ENCODE measurements at regions not wholly inside any gene's neighbourhood (a gene's known extent, or its start where the extent isn't known, plus 50 kb on each side); places are given as distances from the start of the nearest gene placed in this dataset.

DNA sequence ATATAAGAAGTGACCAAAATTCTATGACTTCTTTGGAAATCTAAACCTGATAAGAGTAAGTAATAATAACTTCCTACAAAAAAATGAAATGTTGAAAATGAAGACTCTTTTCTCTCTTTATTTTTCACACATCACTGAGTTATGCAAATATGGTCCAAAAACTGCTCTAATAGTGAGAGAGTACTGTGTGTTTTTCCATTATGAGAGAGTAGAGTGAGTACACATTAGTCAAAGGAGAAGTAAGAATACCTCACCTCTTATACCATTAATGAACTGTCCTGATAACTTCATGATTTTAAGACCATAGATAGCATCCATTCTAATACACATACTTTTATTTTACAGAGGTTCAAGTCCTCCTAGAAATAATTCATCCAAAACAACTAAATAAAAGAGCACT, 1310.2 kb downstream of the SI start:
- CTCF ChIA-PET, result no interaction called here
- Mint-ChIP-seq H3K27ac (no peak overlapping the region), H3K9me3 (peaks cover 11 to 33% (median 24%) of the 10 kb centered on the region in 3 donors), H3K4me3 (no peak overlapping the region), H3K27me3 (no peaks in the 10 kb centered on the region), H3K4me1 (no peaks in the 10 kb centered on the region), H3K36me3 (no peaks in the 10 kb centered on the region)
- H3K9me3 ChIP-seq, result no peaks in the 10 kb centered on the region
- ATAC-seq (replicated peaks in 1 of 4) (no peak), DNase-seq (no peak)
- H3K27me3 ChIP-seq (replicated peaks in 1 of 2; ENCODE audit: control insufficient read depth in 2 of 2, extremely low read depth in 1 of 2, insufficient read depth in 2 of 2, low read length in 1 of 2), result no peaks in the 10 kb centered on the region
- no peaks in the 10 kb centered on the region for H3K36me3 ChIP-seq (ENCODE audit: control insufficient read depth in 2 of 2, extremely low read depth in 1 of 2, insufficient read depth in 1 of 2, low read length in 1 of 2)
- H3K27ac ChIP-seq (ENCODE audit: low read length), result no peak overlapping the region
- POLR2A ChIA-PET, result no interaction called here
- no peaks in the 10 kb centered on the region for H3K4me1 ChIP-seq (ENCODE audit: control insufficient read depth in 1 of 2, extremely low read depth in 1 of 2, insufficient read depth in 2 of 2, low read length in 2 of 2)
- H3K4me3 ChIP-seq (ENCODE audit: control insufficient read depth in 1 of 2, extremely low read depth in 1 of 2, low read length in 1 of 2), result no peak overlapping the region

DNA sequence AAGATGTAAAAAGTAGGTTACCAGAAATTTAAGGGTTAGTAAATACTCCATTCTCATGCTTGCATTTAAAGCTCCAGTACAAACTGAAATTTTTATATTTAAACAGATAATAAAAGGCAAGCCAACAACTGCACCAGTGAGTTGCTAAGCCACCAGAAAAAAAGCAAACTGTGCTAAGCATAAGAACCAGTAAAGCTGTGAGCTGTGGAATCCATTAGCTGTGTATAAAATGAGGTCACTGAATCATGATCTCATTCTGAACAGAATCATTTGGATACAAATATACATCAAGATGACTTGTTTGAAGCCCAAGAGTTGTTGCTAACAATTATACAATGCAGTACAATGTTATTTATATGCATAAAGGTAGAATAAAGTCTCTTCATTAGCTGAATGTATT, 1312.2 kb downstream of the SI start:
- no peaks in the 10 kb centered on the region for H3K4me1 Mint-ChIP-seq

DNA sequence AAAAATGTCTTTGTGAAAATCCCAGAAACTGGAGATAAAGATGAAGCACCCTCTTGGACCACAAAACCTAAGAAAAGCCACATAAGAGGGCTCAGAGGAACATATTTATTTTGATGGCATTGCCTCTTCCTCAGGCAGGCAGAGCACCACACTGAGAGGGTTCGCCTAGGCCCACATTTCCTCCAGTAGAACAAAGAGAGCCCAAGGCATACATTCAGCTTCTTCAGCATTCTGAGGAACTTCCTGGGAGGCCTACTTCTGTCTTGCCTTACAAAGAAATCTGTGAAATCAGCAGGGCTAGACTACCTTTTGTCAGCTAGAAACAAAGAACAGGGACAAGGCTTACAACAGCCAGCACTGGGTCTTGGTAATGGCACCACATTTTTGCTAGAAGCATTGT, 1325.3 kb downstream of the SI start:
- ATAC-seq (replicated peaks in 1 of 4) (no peak), DNase-seq (no peak)
- Histone ChIP-seq H3K36me3 (ENCODE audit: control insufficient read depth in 2 of 2, extremely low read depth in 1 of 2, insufficient read depth in 1 of 2, low read length in 1 of 2) (no peaks in the 10 kb centered on the region), H3K4me3 (ENCODE audit: control insufficient read depth in 1 of 2, extremely low read depth in 1 of 2, low read length in 1 of 2) (no peak overlapping the region), H3K27me3 (replicated peaks in 1 of 2; ENCODE audit: control insufficient read depth in 2 of 2, extremely low read depth in 1 of 2, insufficient read depth in 2 of 2, low read length in 1 of 2) (no peaks in the 10 kb centered on the region), H3K27ac (ENCODE audit: low read length) (no peak overlapping the region), H3K9me3 (no peaks in the 10 kb centered on the region), H3K4me1 (ENCODE audit: control insufficient read depth in 1 of 2, extremely low read depth in 1 of 2, insufficient read depth in 2 of 2, low read length in 2 of 2) (no peaks in the 10 kb centered on the region)
- 82% methylated on average over 1 of the region's 1 CpG for WGBS (ENCODE audit: insufficient coverage)
- H3K4me1 Mint-ChIP-seq, result no peaks in the 10 kb centered on the region
- peaks cover 21 to 53% (median 22%) of the 10 kb centered on the region in 3 donors for H3K9me3 Mint-ChIP-seq
- no peaks in the 10 kb centered on the region for H3K36me3 Mint-ChIP-seq
- H3K4me3 Mint-ChIP-seq, result no peak overlapping the region
- H3K27me3 Mint-ChIP-seq, result no peaks in the 10 kb centered on the region
- POLR2A ChIA-PET, result no interaction called here
- H3K27ac Mint-ChIP-seq, result no peak overlapping the region
- CTCF ChIA-PET, result no interaction called here

More for the DNA sequence above, 1312.2 kb downstream of the SI start:
- CTCF ChIA-PET, result no interaction called here
- no peaks in the 10 kb centered on the region for H3K9me3 ChIP-seq
- ATAC-seq (replicated peaks in 1 of 4) (no peak), DNase-seq (no peak)
- no peaks in the 10 kb centered on the region for H3K27me3 Mint-ChIP-seq
- no peaks in the 10 kb centered on the region for H3K36me3 Mint-ChIP-seq
- no peak overlapping the region for H3K4me3 Mint-ChIP-seq
- H3K27ac Mint-ChIP-seq, result no peak overlapping the region
- no peaks in the 10 kb centered on the region for H3K4me1 ChIP-seq (ENCODE audit: control insufficient read depth in 1 of 2, extremely low read depth in 1 of 2, insufficient read depth in 2 of 2, low read length in 2 of 2)
- H3K36me3 ChIP-seq (ENCODE audit: control insufficient read depth in 2 of 2, extremely low read depth in 1 of 2, insufficient read depth in 1 of 2, low read length in 1 of 2), result no peaks in the 10 kb centered on the region
- peaks cover 4 to 21% (median 15%) of the 10 kb centered on the region in 3 donors for H3K9me3 Mint-ChIP-seq
- POLR2A ChIA-PET, result no interaction called here
- H3K27me3 ChIP-seq (replicated peaks in 1 of 2; ENCODE audit: control insufficient read depth in 2 of 2, extremely low read depth in 1 of 2, insufficient read depth in 2 of 2, low read length in 1 of 2), result no peaks in the 10 kb centered on the region
- no peak overlapping the region for H3K27ac ChIP-seq (ENCODE audit: low read length)
- H3K4me3 ChIP-seq (ENCODE audit: control insufficient read depth in 1 of 2, extremely low read depth in 1 of 2, low read length in 1 of 2), result no peak overlapping the region

GRCh38 chr3:163745204-163745603, 1333.1 kb downstream of the SI start:
- Mint-ChIP-seq H3K27ac (no peak overlapping the region), H3K27me3 (no peaks in the 10 kb centered on the region), H3K4me1 (no peaks in the 10 kb centered on the region), H3K36me3 (no peaks in the 10 kb centered on the region), H3K4me3 (no peak overlapping the region), H3K9me3 (peaks cover 9 to 23% (median 20%) of the 10 kb centered on the region in 3 donors)
- 52% methylated on average over 2 of the region's 2 CpGs for WGBS (ENCODE audit: insufficient coverage)
- Histone ChIP-seq H3K27ac (ENCODE audit: low read length) (no peak overlapping the region), H3K4me3 (ENCODE audit: control insufficient read depth in 1 of 2, extremely low read depth in 1 of 2, low read length in 1 of 2) (no peak overlapping the region), H3K27me3 (replicated peaks in 1 of 2; ENCODE audit: control insufficient read depth in 2 of 2, extremely low read depth in 1 of 2, insufficient read depth in 2 of 2, low read length in 1 of 2) (no peaks in the 10 kb centered on the region), H3K4me1 (ENCODE audit: control insufficient read depth in 1 of 2, extremely low read depth in 1 of 2, insufficient read depth in 2 of 2, low read length in 2 of 2) (no peaks in the 10 kb centered on the region), H3K36me3 (ENCODE audit: control insufficient read depth in 2 of 2, extremely low read depth in 1 of 2, insufficient read depth in 1 of 2, low read length in 1 of 2) (no peaks in the 10 kb centered on the region), H3K9me3 (no peaks in the 10 kb centered on the region)
- POLR2A ChIA-PET, result no interaction called here
- CTCF ChIA-PET, result no interaction called here
- DNase-seq (no peak), ATAC-seq (replicated peaks in 1 of 4) (no peak)

DNA sequence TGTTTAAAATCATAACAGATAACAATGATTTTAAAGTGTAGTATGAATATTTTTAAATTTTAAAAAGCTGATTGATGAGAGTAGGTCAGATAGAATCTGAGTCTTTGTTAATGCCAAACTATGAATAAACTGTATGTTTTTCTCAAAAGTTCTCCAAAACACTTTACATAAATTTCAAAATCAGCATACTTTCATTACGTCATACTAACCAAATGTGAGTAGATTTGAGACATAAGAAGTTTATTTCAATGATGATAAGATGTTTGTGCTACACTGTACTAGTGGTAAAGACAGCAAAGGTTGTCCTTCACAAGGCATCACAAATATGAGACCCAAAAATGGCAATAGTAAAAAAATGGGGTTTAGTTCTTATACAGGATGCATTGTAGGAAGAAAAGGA, 1342.9 kb downstream of the SI start:
- H3K27me3 ChIP-seq (replicated peaks in 1 of 2; ENCODE audit: control insufficient read depth in 2 of 2, extremely low read depth in 1 of 2, insufficient read depth in 2 of 2, low read length in 1 of 2), result no peaks in the 10 kb centered on the region
- no peak overlapping the region for H3K4me3 Mint-ChIP-seq
- DNase-seq, result no peak

DNA sequence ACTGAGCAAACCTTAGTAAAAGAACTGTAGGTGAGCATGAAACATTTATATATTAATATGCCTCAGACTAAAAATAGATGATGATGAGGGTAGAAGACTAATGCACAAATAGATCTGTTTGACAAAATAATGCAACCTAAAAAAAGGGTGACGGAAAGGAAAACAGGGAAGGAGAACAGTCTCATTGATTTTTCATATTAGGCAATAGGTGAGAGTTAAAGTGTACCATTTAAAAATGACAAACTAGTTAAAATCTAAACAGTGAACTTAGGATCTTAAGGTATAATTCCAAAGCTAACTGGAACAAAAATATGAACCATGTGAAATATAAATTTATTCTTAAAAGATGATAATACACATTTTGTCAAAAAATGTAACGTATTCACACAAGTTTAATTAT, 1347.6 kb downstream of the SI start:
- H3K36me3 ChIP-seq (ENCODE audit: control insufficient read depth in 2 of 2, extremely low read depth in 1 of 2, insufficient read depth in 1 of 2, low read length in 1 of 2), result no peaks in the 10 kb centered on the region
- no CpG with 5 or more reads among the region's 2 CpGs for WGBS (ENCODE audit: insufficient coverage)
- no peaks in the 10 kb centered on the region for H3K4me1 ChIP-seq (ENCODE audit: control insufficient read depth in 1 of 2, extremely low read depth in 1 of 2, insufficient read depth in 2 of 2, low read length in 2 of 2)
- no peaks in the 10 kb centered on the region for H3K9me3 ChIP-seq
- Mint-ChIP-seq H3K4me1 (no peaks in the 10 kb centered on the region), H3K27me3 (no peaks in the 10 kb centered on the region), H3K9me3 (peaks cover 3 to 12% (median 3%) of the 10 kb centered on the region in 3 donors), H3K4me3 (no peak overlapping the region), H3K27ac (no peak overlapping the region), H3K36me3 (no peaks in the 10 kb centered on the region)
- no peak overlapping the region for H3K27ac ChIP-seq (ENCODE audit: low read length)
- no peak overlapping the region for H3K4me3 ChIP-seq (ENCODE audit: control insufficient read depth in 1 of 2, extremely low read depth in 1 of 2, low read length in 1 of 2)
- DNase-seq, result no peak
- ChIA-PET POLR2A (no interaction called here), CTCF (no interaction called here)
- no peak for ATAC-seq (replicated peaks in 1 of 4)
- H3K27me3 ChIP-seq (replicated peaks in 1 of 2; ENCODE audit: control insufficient read depth in 2 of 2, extremely low read depth in 1 of 2, insufficient read depth in 2 of 2, low read length in 1 of 2), result no peaks in the 10 kb centered on the region

More for the DNA sequence above, 1342.9 kb downstream of the SI start:
- Histone ChIP-seq H3K27ac (ENCODE audit: low read length) (no peak overlapping the region), H3K4me3 (ENCODE audit: control insufficient read depth in 1 of 2, extremely low read depth in 1 of 2, low read length in 1 of 2) (no peak overlapping the region), H3K36me3 (ENCODE audit: control insufficient read depth in 2 of 2, extremely low read depth in 1 of 2, insufficient read depth in 1 of 2, low read length in 1 of 2) (no peaks in the 10 kb centered on the region), H3K9me3 (no peaks in the 10 kb centered on the region), H3K4me1 (ENCODE audit: control insufficient read depth in 1 of 2, extremely low read depth in 1 of 2, insufficient read depth in 2 of 2, low read length in 2 of 2) (no peaks in the 10 kb centered on the region)
- Mint-ChIP-seq H3K4me1 (no peaks in the 10 kb centered on the region), H3K9me3 (peaks cover 9 to 13% (median 11%) of the 10 kb centered on the region in 3 donors), H3K36me3 (no peaks in the 10 kb centered on the region), H3K27me3 (no peaks in the 10 kb centered on the region), H3K27ac (no peak overlapping the region)
- no peak for ATAC-seq (replicated peaks in 1 of 4)
- whole genome bisulfite sequencing (ENCODE audit: insufficient coverage), result no CpG with 5 or more reads among the region's 1 CpG
- CTCF ChIA-PET, result no interaction called here
- POLR2A ChIA-PET, result no interaction called here

DNA sequence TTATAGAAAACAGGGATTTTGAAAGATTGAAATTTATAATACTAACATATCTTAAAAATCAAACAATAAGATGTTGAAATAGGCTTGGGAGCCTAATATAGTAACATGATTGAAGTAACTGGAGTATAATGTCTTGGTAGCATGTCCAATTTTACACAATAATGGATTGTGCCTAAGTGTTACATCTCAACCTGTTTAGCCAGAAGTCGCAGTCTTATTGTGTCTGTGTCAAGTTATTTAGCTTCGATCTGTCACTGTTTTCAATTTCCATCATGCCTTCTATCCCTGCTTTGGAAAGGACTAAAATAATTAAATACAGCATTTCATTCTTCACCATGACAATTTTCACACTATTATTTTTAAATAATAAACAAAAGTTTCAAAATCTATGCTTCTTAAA, 1352.2 kb downstream of the SI start:
- H3K4me3 ChIP-seq (ENCODE audit: control insufficient read depth in 1 of 2, extremely low read depth in 1 of 2, low read length in 1 of 2), result no peak overlapping the region
- POLR2A ChIA-PET, result no interaction called here
- DNase-seq, result no peak
- peaks cover 3 to 12% (median 5%) of the 10 kb centered on the region in 3 donors for H3K9me3 Mint-ChIP-seq
- ATAC-seq (replicated peaks in 1 of 4), result no peak
- no peaks in the 10 kb centered on the region for H3K9me3 ChIP-seq
- no peaks in the 10 kb centered on the region for H3K36me3 ChIP-seq (ENCODE audit: control insufficient read depth in 2 of 2, extremely low read depth in 1 of 2, insufficient read depth in 1 of 2, low read length in 1 of 2)
- no peaks in the 10 kb centered on the region for H3K4me1 ChIP-seq (ENCODE audit: control insufficient read depth in 1 of 2, extremely low read depth in 1 of 2, insufficient read depth in 2 of 2, low read length in 2 of 2)
- no CpG with 5 or more reads among the region's 2 CpGs for WGBS (ENCODE audit: insufficient coverage)
- H3K27ac ChIP-seq (ENCODE audit: low read length), result no peak overlapping the region
- no peak overlapping the region for H3K27ac Mint-ChIP-seq
- H3K27me3 Mint-ChIP-seq, result no peaks in the 10 kb centered on the region
- H3K4me3 Mint-ChIP-seq, result no peak overlapping the region
- H3K4me1 Mint-ChIP-seq, result no peaks in the 10 kb centered on the region
- H3K27me3 ChIP-seq (replicated peaks in 1 of 2; ENCODE audit: control insufficient read depth in 2 of 2, extremely low read depth in 1 of 2, insufficient read depth in 2 of 2, low read length in 1 of 2), result no peaks in the 10 kb centered on the region
- no peaks in the 10 kb centered on the region for H3K36me3 Mint-ChIP-seq
- CTCF ChIA-PET, result no interaction called here

All from T-cell (primary cell).